ENCODE measurements at regions not wholly inside any gene's neighbourhood (a gene's known extent, or its start where the extent isn't known, plus 50 kb on each side); places are given as distances from the start of the nearest gene placed in this dataset.

DNA sequence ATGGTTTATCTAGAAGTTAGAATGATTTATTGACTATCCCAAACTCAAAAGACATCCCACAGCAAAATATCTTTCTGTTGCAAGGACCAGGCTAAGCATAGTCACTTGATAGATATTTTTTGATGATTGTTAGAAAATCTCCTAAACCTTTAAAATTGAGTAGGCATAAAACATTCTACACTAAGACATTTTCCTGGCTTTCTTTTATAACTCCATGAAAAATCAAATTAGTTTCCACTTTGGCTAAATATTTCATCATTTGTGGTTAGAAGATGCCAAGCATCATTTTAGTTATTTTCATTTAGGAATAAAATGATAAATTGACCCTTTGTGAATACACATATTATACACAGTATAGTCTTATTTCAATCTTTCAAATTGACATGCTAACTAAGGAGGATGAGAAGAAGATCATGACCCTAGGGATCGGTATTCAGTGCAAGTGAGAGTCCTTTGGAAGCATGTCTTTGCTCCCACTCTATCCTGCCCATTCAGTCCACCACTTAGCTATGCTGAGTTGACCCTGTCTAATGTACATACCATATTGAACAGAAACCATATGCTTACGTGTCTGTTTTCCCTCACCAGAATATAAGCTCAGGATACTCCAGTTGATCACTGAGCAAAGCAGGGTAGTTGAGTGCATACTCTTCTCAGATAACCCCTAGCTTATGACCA lies 136.6 kb upstream of the OTUD4 start:
- no peaks in the 10 kb centered on the region for H3K36me3 ChIP-seq
- no peaks in the 10 kb centered on the region for H3K9me3 ChIP-seq
- no peak overlapping the region for H3K27ac ChIP-seq
- no peak overlapping the region for H3K4me3 ChIP-seq
- H3K4me1 ChIP-seq, result no peaks in the 10 kb centered on the region
- TF ChIP-seq POLR2AphosphoS5 (IDR thresholded peaks at IDR 0.05) (no peak), POLR2A (IDR thresholded peaks at IDR 0.05) (no peak), EP300 (IDR thresholded peaks at IDR 0.05) (no peak)
- TF ChIP-seq, protein P1, sequence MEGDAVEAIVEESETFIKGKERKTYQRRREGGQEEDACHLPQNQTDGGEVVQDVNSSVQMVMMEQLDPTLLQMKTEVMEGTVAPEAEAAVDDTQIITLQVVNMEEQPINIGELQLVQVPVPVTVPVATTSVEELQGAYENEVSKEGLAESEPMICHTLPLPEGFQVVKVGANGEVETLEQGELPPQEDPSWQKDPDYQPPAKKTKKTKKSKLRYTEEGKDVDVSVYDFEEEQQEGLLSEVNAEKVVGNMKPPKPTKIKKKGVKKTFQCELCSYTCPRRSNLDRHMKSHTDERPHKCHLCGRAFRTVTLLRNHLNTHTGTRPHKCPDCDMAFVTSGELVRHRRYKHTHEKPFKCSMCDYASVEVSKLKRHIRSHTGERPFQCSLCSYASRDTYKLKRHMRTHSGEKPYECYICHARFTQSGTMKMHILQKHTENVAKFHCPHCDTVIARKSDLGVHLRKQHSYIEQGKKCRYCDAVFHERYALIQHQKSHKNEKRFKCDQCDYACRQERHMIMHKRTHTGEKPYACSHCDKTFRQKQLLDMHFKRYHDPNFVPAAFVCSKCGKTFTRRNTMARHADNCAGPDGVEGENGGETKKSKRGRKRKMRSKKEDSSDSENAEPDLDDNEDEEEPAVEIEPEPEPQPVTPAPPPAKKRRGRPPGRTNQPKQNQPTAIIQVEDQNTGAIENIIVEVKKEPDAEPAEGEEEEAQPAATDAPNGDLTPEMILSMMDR (IDR thresholded peaks at IDR 0.05), result no peak
- WGBS, 5 donors, result 90 to 93% (median 92%) methylated on average over 2 of the region's 2 CpGs
- no peaks in the 10 kb centered on the region for H3K27me3 ChIP-seq
- no peak for DNase-seq
- intact Hi-C loops (cut with DNase I; ENCODE audit: low total_unique reads), result no loop called here

DNA sequence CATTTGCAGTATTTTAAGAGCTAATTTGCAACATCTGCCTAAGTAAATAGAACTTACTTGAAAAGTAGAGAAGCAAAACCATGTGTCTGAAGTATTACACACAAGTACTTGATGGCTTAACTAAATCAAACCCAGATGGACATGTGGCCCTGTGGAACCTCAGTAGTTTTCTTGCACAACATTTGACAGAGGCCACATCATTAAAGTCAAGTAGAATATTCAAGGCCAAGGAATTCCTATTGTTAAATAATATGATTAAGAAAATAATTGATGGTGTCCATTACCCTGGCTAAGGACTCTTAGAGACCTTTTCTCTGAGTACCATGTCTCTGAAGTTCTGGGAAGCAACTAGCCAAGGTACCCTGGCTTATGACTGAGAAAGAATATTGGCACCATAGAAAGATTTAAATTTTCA lies 135.4 kb upstream of the OTUD4 start:
- no peak for DNase-seq
- Histone ChIP-seq H3K4me1 (no peaks in the 10 kb centered on the region), H3K27ac (no peak overlapping the region), H3K36me3 (no peaks in the 10 kb centered on the region), H3K9me3 (no peaks in the 10 kb centered on the region), H3K27me3 (no peaks in the 10 kb centered on the region), H3K4me3 (no peak overlapping the region)
- TF ChIP-seq, protein P1 (IDR thresholded peaks at IDR 0.05), result no peak
- no peak for TF ChIP-seq POLR2AphosphoS5 (IDR thresholded peaks at IDR 0.05)
- no peak for TF ChIP-seq EP300 (IDR thresholded peaks at IDR 0.05)
- TF ChIP-seq POLR2A (IDR thresholded peaks at IDR 0.05), result no peak
- intact Hi-C loops (cut with DNase I; ENCODE audit: low total_unique reads), result no loop called here

DNA sequence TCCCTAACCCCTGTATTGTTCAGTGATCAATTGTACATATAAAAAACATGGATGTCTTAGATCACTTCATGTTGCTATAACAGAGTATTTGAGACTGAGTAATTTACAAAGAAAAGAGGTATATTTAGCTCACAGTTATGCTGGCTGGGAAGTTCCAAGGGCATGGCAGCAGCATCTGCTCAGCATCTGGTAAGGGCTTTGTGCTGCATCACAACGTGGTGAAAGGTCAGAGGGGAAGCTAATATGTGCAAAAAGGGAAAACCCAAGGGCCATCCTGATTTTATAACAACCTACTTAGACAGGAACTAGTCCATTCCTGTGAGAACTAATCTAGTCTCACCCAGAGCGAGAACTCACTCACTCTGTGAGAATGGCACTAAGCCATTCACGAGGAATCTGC lies 128.2 kb upstream of the OTUD4 start:
- no peak for DNase-seq
- no peak overlapping the region for H3K27ac ChIP-seq
- intact Hi-C loops (cut with DNase I; ENCODE audit: low total_unique reads), result no loop called here
- H3K9me3 ChIP-seq, result no peaks in the 10 kb centered on the region
- no peaks in the 10 kb centered on the region for H3K36me3 ChIP-seq
- H3K27me3 ChIP-seq, result no peaks in the 10 kb centered on the region
- peaks cover 0 to 6% (median 0%) of the 10 kb centered on the region in 4 donors for H3K4me1 ChIP-seq
- H3K4me3 ChIP-seq, result no peak overlapping the region
- 59 to 75% (median 64%) methylated on average over 3 of the region's 3 CpGs for WGBS, 5 donors
- TF ChIP-seq POLR2AphosphoS5 (IDR thresholded peaks at IDR 0.05), result no peak
- TF ChIP-seq EP300 (IDR thresholded peaks at IDR 0.05), result no peak
- no peak for TF ChIP-seq POLR2A (IDR thresholded peaks at IDR 0.05)
- TF ChIP-seq, protein P1 (IDR thresholded peaks at IDR 0.05), result no peak

DNA sequence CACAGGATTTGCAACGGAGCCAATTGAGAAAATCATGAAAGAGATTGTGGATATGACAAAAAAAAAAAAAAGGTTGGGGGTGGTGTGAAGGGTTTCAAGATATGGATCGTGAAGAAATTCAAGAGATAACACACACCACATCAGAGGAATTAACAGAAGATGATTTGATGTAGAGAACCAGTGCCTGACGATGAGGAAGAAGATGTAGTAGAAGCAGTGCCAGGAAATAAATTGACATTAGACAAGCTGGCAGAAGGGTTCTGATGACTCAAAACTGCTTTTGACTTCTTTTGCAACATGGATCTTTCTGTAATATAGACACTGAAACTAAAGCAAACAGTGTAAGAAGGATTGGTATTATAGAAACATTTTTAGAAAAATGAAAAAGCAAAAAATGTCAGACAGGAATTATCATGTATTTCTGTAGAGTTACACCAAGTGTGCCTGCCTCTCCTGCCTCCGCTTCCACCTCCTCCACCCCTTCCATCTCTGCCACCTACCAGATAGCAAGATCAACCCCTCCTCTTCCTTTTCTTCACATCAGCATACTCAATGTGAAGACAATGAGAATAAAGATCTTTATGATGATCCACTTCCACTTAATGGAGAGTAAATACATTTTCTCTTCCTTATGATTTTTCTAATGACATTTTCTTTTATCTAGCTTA lies 127.5 kb upstream of the OTUD4 start:
- H3K27me3 ChIP-seq, result no peaks in the 10 kb centered on the region
- H3K4me3 ChIP-seq, result no peak overlapping the region
- WGBS, 5 donors, result 60 to 74% (median 71%) methylated on average over 4 of the region's 4 CpGs
- no peak for DNase-seq
- intact Hi-C loops (cut with DNase I; ENCODE audit: low total_unique reads), result no loop called here
- H3K9me3 ChIP-seq, result no peaks in the 10 kb centered on the region
- peaks cover 0 to 6% (median 0%) of the 10 kb centered on the region in 4 donors for H3K4me1 ChIP-seq
- no peaks in the 10 kb centered on the region for H3K36me3 ChIP-seq
- no peak overlapping the region for H3K27ac ChIP-seq
- TF ChIP-seq, protein P1 (IDR thresholded peaks at IDR 0.05), result no peak
- no peak for TF ChIP-seq POLR2A (IDR thresholded peaks at IDR 0.05)
- TF ChIP-seq POLR2AphosphoS5 (IDR thresholded peaks at IDR 0.05), result no peak

Measured in stomach (tissue), 8 donors.